ENCODE measurements at regions not wholly inside any gene's neighbourhood (a gene's known extent, or its start where the extent isn't known, plus 50 kb on each side); places are given as distances from the start of the nearest gene placed in this dataset.

GRCh38 chr6:20301256-20301655 is 89.0 kb upstream of the MBOAT1 start:
- H3K9me3 ChIP-seq (ENCODE audit: control insufficient read depth, insufficient read depth, low read length), result no peaks in the 10 kb centered on the region
- DNase-seq (no peak), ATAC-seq (no peak)
- Mint-ChIP-seq H3K27me3 (ENCODE audit: low read depth in 2 of 2) (no peaks in the 10 kb centered on the region), H3K27ac (no peak overlapping the region), H3K4me1 (no peaks in the 10 kb centered on the region), H3K9me3 (no peaks in the 10 kb centered on the region), H3K4me3 (no peak overlapping the region), H3K36me3 (no peaks in the 10 kb centered on the region)
- WGBS (ENCODE audit: insufficient coverage), result 97% methylated on average over 29 of the region's 29 CpGs
- H3K27me3 ChIP-seq (ENCODE audit: control insufficient read depth, insufficient read depth, low read length), result no peaks in the 10 kb centered on the region
- no peak for TF ChIP-seq CTCF (IDR thresholded peaks at IDR 0.05)
- intact Hi-C loops (cut with micrococcal nuclease), result no loop called here
- H3K27ac ChIP-seq (ENCODE audit: low read length), result no peak overlapping the region
- H3K4me3 ChIP-seq (ENCODE audit: low read length), result no peak overlapping the region
- H3K36me3 ChIP-seq (ENCODE audit: control insufficient read depth, insufficient read depth, low read length), result no peaks in the 10 kb centered on the region
- no peaks in the 10 kb centered on the region for H3K4me1 ChIP-seq (ENCODE audit: control insufficient read depth, insufficient read depth, low read length)

DNA sequence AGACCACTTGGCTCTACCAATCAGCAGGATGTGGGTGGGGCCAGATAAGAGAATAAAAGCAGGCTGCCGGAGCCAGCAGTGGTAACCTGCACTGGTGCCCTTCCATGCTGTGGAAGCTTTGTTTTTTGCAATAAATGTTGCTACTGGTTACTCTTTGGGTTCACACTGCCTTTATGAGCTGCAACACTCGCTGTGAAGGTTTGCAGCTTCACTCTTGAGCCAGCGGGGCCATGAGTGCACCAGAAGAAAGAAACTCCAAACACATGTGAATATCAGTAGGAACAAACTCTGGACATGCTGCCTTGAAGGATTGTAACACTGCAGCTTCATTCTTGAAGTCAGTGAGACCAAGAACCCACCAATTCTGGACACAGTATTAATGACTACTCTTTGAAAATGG is 89.9 kb upstream of the MBOAT1 start:
- Mint-ChIP-seq H3K9me3 (no peaks in the 10 kb centered on the region), H3K27me3 (ENCODE audit: low read depth in 2 of 2) (no peaks in the 10 kb centered on the region), H3K27ac (no peak overlapping the region), H3K36me3 (no peaks in the 10 kb centered on the region), H3K4me1 (no peaks in the 10 kb centered on the region), H3K4me3 (no peak overlapping the region)
- no peak for TF ChIP-seq CTCF (IDR thresholded peaks at IDR 0.05)
- Histone ChIP-seq H3K4me1 (ENCODE audit: control insufficient read depth, insufficient read depth, low read length) (no peaks in the 10 kb centered on the region), H3K27ac (ENCODE audit: low read length) (no peak overlapping the region), H3K4me3 (ENCODE audit: low read length) (no peak overlapping the region), H3K36me3 (ENCODE audit: control insufficient read depth, insufficient read depth, low read length) (no peaks in the 10 kb centered on the region), H3K27me3 (ENCODE audit: control insufficient read depth, insufficient read depth, low read length) (no peaks in the 10 kb centered on the region), H3K9me3 (ENCODE audit: control insufficient read depth, insufficient read depth, low read length) (no peaks in the 10 kb centered on the region)
- no peak for DNase-seq
- ATAC-seq, result no peak
- 59% methylated on average over 3 of the region's 3 CpGs for WGBS (ENCODE audit: insufficient coverage)
- intact Hi-C loops (cut with micrococcal nuclease), result no loop called here

GRCh38 chr6:20302702-20303251 is 90.5 kb upstream of the MBOAT1 start:
- intact Hi-C loops (cut with micrococcal nuclease), result no loop called here
- H3K27me3 Mint-ChIP-seq (ENCODE audit: low read depth in 2 of 2), result no peaks in the 10 kb centered on the region

More at GRCh38 chr6:20302702-20303251, 90.5 kb upstream of the MBOAT1 start:
- Mint-ChIP-seq H3K4me1 (no peaks in the 10 kb centered on the region), H3K4me3 (no peak overlapping the region), H3K9me3 (no peaks in the 10 kb centered on the region), H3K27ac (no peak overlapping the region), H3K36me3 (no peaks in the 10 kb centered on the region)
- H3K4me1 ChIP-seq (ENCODE audit: control insufficient read depth, insufficient read depth, low read length), result no peaks in the 10 kb centered on the region
- ATAC-seq (no peak), DNase-seq (no peak)
- no peaks in the 10 kb centered on the region for H3K36me3 ChIP-seq (ENCODE audit: control insufficient read depth, insufficient read depth, low read length)
- WGBS (ENCODE audit: insufficient coverage), result 60% methylated on average over 4 of the region's 5 CpGs
- H3K27me3 ChIP-seq (ENCODE audit: control insufficient read depth, insufficient read depth, low read length), result no peaks in the 10 kb centered on the region
- H3K27ac ChIP-seq (ENCODE audit: low read length), result no peak overlapping the region
- no peak for TF ChIP-seq CTCF (IDR thresholded peaks at IDR 0.05)
- no peak overlapping the region for H3K4me3 ChIP-seq (ENCODE audit: low read length)
- H3K9me3 ChIP-seq (ENCODE audit: control insufficient read depth, insufficient read depth, low read length), result no peaks in the 10 kb centered on the region
